Endothelial cell (in vitro differentiated cells): ENCODE measurements at regions not wholly inside any gene's neighbourhood (a gene's known extent, or its start where the extent isn't known, plus 50 kb on each side); places are given as distances from the start of the nearest gene placed in this dataset.

Experiments used
- DNase-seq: peaks from one replicate; pipeline ENCODE4 v3.0.0; 2021; ENCODE audit warnings: low spot score
- H3K27ac Mint-ChIP-seq: one replicate; pipeline ENCODE4 v1.8.0; 2021; ENCODE audit warnings: mixed read lengths, inconsistent platforms; ENCODE audit not compliant: unreplicated experiment
- H3K27me3 Mint-ChIP-seq: one replicate; pipeline ENCODE4 v1.8.0; 2021; ENCODE audit warnings: mild to moderate bottlenecking, moderate library complexity, mixed read lengths, inconsistent platforms; ENCODE audit not compliant: unreplicated experiment
- H3K36me3 Mint-ChIP-seq: one replicate; pipeline ENCODE4 v1.8.0; 2021; ENCODE audit warnings: mild to moderate bottlenecking, low read depth, mixed read lengths, inconsistent platforms; ENCODE audit not compliant: unreplicated experiment
- H3K4me1 Mint-ChIP-seq: one replicate; pipeline ENCODE4 v1.8.0; 2021; ENCODE audit warnings: mild to moderate bottlenecking, mixed read lengths, inconsistent platforms; ENCODE audit not compliant: unreplicated experiment
- H3K4me3 Mint-ChIP-seq: one replicate; pipeline ENCODE4 v1.8.0; 2021; ENCODE audit warnings: mild to moderate bottlenecking, mixed read lengths, inconsistent platforms; ENCODE audit not compliant: unreplicated experiment
- H3K9me3 Mint-ChIP-seq: one replicate; pipeline ENCODE4 v1.8.0; 2021; ENCODE audit warnings: mixed read lengths, inconsistent platforms; ENCODE audit not compliant: unreplicated experiment
- CTCF ChIP-seq: fragments of 200-600 bp; sonication (generic); IDR thresholded peaks from one replicate; pipeline ENCODE4 v1.5.0; 2021; ENCODE audit warnings: antibody characterized with exemption; ENCODE audit not compliant: unreplicated experiment

DNA sequence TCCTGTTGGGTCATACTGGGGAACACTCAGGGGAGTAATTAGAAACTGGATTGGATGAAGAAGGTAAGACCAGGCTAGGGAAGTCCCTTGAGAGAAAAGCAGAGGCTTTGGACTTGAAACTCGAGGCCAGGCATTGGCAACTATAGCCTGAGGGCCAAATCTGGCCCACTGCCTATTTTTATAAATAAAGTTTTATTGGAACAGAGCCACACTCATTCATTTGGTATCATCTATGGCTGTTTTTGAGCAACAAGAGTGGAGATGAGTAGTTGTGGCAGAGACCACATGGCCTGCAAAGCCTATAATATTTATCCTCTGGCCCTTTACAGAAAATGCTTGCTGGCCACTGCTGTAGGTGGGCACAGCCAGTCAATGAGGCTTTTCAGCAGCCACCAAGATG is 301.4 kb downstream of the UACA start:
- H3K27me3 Mint-ChIP-seq = peaks cover 2% of the 10 kb centered on the region

DNA sequence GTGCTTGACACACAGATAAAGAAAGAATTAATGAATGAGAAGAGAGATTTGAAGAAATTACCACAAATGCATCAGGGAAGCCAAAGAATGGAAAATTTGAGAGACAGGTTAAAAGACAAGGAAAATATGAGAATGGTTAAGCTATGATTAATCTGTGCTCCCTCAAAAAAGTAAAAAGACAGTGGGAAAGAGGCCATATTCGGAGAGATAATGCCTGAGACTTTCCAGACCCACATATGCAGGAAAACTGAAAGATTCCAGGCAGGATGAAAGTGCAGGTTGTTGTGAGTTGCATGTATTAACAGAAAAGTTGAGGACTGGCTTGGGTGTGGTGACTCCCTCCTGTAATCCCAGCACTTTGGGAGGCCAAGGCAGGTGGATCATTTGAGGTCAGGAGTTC is 302.3 kb downstream of the UACA start:
- H3K4me1 Mint-ChIP-seq = peaks cover 2% of the 10 kb centered on the region
- no peak overlapping the region for H3K4me3 Mint-ChIP-seq
- DNase-seq = no peak
- no peak overlapping the region for H3K27ac Mint-ChIP-seq
- peaks cover 2% of the 10 kb centered on the region for H3K27me3 Mint-ChIP-seq
- TF ChIP-seq CTCF = no peak
- H3K9me3 Mint-ChIP-seq = no peaks in the 10 kb centered on the region
- H3K36me3 Mint-ChIP-seq = no peaks in the 10 kb centered on the region

More for the DNA sequence above, 301.4 kb downstream of the UACA start:
- peaks cover 2% of the 10 kb centered on the region for H3K4me1 Mint-ChIP-seq
- TF ChIP-seq CTCF = no peak
- DNase-seq = no peak
- no peaks in the 10 kb centered on the region for H3K9me3 Mint-ChIP-seq
- no peak overlapping the region for H3K27ac Mint-ChIP-seq
- H3K4me3 Mint-ChIP-seq = no peak overlapping the region
- no peaks in the 10 kb centered on the region for H3K36me3 Mint-ChIP-seq

DNA sequence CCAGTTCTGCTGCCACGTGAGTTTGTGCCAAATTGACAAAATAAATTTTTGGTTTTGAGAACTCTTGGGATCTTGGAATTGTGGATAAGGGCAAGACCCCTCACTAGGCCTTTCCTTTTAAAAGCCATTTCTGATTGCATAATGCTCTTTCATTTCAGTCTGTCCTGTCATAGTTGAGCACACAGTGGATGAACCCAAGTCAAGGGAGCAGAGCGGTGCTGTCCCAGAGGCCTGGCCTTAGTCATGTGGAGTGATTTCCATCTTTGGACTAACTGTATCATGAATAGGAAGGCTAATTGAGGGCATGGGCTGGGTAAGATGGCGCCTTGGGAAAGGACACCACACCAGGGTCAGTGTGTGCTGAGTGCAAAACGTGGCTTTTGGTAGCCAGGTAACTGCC is 304.0 kb downstream of the UACA start:
- no peak for TF ChIP-seq CTCF
- H3K36me3 Mint-ChIP-seq = no peaks in the 10 kb centered on the region
- no peak overlapping the region for H3K4me3 Mint-ChIP-seq
- DNase-seq = no peak
- no peak overlapping the region for H3K27ac Mint-ChIP-seq
- peaks cover 2% of the 10 kb centered on the region for H3K4me1 Mint-ChIP-seq
- H3K27me3 Mint-ChIP-seq = peaks cover 2% of the 10 kb centered on the region
- H3K9me3 Mint-ChIP-seq = no peaks in the 10 kb centered on the region

DNA sequence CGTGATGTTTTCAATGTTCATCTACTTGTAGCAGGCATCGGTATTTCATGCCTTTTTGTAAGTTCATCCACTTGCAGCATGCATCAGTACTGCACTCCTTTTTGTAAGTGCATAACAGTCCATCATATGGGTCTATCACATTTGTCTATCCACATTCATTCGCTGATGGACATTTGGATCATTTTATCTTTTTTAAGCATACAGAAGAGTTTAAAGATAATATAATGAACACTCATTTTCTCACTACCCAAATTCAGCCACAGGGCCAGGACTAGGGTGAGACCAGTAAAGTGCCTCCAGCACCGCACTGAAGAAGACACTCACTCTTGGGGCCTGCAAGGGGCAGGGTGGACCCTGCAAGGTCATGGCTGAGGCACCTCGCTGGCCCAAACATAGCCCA is 309.6 kb downstream of the UACA start:
- DNase-seq = no peak
- no peaks in the 10 kb centered on the region for H3K4me1 Mint-ChIP-seq
- peaks cover 6% of the 10 kb centered on the region for H3K27me3 Mint-ChIP-seq
- TF ChIP-seq CTCF = no peak
- H3K9me3 Mint-ChIP-seq = no peaks in the 10 kb centered on the region
- no peak overlapping the region for H3K27ac Mint-ChIP-seq
- no peak overlapping the region for H3K4me3 Mint-ChIP-seq
- no peaks in the 10 kb centered on the region for H3K36me3 Mint-ChIP-seq

GRCh38 chr15:70453238-70453637 is 310.1 kb downstream of the UACA start:
- no peaks in the 10 kb centered on the region for H3K4me1 Mint-ChIP-seq
- no peak for TF ChIP-seq CTCF
- no peaks in the 10 kb centered on the region for H3K9me3 Mint-ChIP-seq
- H3K27me3 Mint-ChIP-seq = peaks cover 6% of the 10 kb centered on the region
- no peak for DNase-seq
- no peaks in the 10 kb centered on the region for H3K36me3 Mint-ChIP-seq
- H3K27ac Mint-ChIP-seq = no peak overlapping the region
- H3K4me3 Mint-ChIP-seq = no peak overlapping the region
